ENCODE measurements at regions not wholly inside any gene's neighbourhood (a gene's known extent, or its start where the extent isn't known, plus 50 kb on each side); places are given as distances from the start of the nearest gene placed in this dataset.
A peak's percentile ranks its signal among the peaks of the same experiment; 100 is the strongest.

DNA sequence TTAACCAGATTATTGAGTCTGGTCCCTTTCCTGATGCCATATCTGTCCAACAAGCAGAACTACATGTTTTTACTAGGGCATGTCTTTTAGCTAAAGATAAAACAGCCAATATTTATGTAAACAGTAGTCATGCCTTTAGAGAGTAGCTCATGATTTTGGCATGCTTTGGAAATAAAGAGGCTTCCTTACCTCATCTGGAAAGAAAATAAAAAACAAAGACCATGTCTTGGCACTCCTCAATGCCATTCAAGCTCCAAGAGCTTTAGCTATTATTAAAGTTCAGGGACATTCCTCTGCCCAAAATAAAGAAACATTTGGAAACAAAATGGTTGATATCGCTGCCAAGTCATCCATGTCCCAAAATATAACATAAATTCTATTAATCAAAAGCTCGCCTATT lies 202.4 kb downstream of the URB2 start:
- DNase-seq, result no peak

DNA sequence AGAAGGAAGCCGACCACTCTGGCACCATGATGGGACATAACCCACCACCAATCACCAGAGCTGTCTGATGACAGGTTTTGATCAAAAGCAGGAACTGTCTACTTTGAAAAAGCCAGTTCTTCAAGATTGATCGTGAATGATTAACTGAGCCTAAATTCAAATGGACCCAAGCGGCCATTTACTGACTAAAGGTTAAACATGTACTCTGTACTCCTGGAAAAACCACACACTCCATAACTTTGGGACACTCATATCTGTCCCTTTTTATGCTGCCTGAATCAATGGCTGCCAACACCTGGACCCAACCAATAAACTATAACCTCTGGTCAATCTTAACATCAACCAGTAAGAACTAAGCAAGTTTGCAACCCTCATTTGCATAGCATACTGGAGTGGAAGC lies 206.6 kb downstream of the URB2 start:
- DNase-seq, result no peak

DNA sequence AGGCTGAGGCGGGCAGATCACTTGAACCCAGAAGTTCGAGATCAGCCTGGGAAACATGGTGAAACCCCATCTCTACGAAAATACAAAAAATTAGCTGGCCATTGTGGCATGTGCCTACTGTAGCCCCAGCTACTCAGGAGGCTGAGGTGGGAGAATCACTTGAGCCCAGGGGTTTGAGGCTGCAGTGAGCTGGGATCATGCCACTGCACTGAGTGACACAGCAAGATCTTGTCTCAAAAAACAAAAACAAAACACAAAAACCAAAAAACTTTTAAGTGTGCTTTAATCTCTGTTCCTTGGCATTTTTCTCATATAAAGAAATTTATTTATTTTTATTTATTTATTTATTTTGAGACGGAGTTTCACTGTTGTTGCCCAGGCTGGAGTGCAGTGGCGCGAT lies 208.2 kb downstream of the URB2 start:
- DNase-seq, result no peak

DNA sequence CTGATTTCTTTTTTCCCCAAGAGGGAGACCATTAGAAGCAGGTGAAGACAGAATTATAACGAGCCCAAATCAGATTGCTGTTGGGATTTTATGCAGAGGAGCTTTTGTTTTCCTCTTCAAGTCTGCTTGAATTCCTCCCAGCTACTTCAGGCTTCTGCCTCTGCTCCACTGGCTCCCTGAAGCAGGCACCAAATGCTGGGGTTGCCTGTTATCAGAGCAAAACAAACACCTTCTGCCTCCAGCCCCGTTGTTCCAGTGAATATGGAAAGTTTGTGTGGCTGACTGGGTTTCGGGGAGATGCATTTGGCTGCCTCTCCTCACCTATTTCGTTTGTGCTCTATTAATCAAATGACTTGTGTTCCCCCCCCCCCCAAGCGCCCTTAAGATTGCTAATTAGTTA lies 209.2 kb downstream of the URB2 start:
- DNase-seq, result no peak

DNA sequence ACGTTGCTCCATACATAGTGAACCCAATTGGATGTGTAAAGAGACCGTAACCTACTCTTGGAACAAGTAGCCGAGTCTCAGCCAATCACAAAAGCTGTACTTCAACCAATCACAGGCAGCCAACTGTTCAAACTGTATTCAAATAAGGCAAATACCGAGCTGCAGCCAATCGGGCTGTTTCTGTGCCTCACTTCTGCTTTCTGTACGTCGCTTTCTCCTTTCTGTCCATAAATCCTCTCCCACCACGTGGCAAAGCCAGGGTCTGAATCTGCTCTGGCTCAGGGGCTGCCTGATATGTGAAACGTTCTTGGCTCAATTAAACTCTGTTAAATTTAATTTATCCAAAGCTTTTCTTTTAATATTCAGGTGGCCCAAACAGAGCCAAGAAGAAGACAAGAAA lies 210.3 kb downstream of the URB2 start:
- no peak for DNase-seq

DNA sequence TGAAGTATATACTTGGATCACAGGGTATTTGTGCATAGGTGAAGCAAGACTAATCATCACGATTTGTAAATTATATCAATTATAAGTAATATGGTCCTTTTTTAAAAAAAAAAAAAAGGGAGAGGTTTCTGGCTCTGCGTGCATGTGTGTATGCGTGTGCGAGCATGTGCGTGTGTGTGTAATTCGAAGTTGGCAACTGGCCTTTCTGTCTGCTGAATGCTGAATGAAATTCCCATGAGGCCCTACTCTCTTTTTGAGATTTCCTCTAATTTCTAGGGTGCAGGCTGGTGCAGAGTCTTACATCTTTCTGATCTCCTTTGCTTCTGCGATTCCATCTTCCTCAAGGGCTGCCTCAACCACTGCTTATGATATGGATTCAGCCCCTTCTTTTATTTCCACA lies 212.2 kb downstream of the URB2 start:
- DNase-seq, result no peak

DNA sequence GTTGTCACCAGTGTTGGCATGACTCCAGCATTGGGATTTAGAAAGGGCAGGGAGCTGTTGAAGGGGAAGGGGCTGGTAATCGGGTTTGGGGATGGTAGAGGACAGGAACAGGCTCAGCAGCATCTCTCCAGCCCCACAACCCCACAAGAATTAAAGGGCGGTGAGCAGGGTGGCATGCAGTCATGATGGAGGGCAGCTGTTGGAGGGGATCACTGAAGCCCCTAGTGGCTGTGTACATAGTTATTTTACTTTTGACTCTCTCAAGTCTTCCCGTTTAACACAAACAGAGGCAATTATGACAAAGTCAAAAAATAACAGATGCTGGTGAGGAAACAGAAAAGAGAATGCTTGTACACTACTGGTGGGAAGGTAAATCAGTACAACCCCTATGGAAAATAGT lies 213.8 kb downstream of the URB2 start:
- no peak for DNase-seq

DNA sequence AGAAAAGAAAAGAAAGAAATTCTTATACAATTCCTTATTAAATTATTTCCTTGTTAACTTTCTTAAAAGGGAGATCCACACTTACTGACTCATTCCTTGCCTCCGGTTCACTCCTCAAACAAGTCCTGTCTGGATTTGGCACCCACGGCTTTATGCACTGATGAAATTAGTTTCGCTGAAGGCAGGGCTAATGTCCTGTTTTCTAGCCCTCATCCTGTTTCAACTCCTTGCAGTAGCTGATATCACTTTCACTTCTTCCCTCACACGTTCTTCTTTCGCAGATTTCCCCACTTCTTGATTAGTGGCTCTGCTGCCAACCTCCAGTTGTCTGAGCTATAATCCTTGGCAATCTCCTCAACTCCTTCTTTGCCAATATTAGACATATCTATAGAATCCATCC lies 215.2 kb downstream of the URB2 start:
- no peak for DNase-seq

DNA sequence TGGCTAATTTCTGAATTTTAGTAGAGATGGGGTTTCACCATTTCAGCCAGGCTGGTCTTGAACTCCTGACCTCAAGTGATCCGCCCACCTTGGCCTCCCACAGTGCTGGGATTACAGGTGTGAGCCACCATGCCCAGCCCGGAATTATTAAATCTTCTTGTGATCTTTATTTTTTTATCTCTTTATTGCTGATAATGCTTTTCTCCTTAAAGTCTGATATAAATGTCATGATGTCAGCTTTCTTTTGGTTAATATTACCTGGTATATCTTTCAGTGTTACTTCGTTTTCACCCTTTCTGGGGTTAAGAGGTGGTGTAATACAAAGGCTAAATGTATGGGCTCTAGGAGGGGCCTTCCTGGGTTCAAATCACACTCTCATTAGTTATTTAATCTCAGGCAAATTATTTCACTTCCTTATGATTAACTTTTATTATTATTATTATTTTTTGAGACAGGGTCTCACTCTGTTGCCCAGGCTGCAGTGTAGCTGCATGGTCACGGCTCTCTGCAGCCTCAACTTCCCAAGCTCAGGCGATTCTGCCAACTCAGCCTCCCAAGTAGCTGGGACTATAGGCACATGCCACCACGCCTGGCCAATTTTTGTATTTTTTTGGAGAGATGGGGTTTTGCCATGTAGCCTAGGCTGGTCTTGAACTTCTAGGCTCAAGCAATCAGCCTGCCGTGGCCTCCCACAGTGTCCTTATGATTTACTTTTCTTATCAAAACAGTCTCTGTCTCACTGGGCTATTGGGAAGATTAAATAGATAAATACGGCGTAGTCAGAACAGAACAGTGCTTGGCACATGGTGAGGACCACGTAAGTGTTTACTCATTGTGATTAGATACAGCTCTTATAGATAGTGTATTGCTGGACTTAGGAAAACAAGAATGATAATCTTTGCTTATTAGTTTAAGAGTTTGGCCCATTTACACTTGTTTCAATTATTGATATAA lies 216.5 kb downstream of the URB2 start:
- no peak for DNase-seq

DNA sequence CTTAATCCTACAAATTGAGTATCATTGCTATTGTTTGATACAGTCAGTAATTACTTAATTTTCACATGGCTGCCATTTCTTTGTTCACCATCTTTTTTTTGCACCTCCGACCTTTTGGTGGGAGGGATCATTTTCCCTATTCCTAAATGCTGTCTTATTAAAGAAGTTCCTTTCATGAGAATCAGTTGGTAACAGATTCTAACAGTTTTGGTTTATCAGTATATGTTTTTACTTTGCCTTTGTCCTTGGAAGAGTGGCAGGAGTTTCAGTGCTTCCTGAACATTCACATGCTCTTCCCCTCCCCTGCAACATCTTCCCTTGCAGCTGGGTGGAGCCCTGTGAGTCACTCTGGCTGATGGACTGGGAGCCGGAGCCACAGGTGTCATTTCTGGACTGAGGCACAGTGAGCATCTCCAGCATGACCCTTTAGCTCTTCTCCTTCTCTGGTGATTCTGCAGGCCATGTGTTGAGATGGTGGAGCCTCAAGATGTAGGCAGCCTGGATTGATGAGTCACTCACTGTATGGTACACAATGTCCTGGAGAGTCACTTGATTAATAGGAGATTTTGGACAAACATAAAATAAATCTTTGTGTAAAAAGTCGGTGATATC lies 217.7 kb downstream of the URB2 start:
- no peak for DNase-seq

DNA sequence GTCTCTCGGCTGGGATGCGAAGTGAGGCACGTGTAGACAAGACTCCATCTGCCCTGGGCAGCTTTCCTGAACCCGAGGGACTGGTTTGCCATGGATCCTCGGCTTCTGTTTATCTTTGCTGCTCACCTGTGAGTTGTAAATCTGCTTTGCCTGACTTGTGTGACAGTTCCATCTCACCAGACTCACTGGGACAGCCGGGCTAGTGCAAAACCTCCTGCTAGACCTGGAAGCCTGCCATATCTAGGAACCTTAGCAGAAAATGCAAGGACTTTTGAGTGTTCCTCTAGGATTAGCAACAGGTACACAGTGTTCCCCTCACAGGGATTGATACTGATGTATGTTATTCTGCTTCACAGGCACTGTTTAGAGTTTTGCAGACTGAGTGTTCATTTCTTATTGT lies 218.6 kb downstream of the URB2 start:
- DNase-seq, result no peak

DNA sequence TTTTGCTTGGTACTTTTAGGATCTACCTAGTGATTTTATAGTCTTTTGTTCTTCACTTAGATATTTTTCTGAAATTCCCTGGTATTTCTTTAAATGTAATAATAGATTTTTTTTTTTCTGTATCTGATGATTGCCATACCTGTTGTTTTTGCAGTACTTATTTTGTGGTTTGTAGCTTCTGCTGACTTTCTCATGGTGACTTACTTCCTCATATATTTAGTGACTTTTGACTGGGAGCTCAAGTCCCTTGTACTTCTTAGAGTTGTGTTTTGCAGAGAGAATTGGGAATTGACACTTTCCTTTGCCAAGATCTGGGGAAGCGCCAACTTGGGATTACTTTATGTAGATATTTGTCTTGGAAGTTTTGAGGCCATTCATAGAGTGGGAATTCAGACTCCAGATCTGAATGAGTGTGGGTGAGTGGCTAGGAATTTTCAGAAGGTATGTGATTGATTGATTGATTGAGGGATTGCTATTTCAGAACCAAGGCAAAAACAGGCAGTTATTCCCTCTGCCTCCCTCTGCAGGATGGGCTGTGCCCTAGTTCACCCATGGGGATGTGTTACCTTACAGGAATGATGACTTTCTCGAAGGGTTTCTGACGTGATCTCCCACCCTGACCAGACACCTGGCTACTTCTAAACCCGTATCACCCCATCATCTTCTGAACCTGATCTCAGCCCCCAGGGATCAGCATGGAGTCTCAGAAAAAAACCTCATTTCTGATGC lies 219.5 kb downstream of the URB2 start:
- no peak for DNase-seq

DNA sequence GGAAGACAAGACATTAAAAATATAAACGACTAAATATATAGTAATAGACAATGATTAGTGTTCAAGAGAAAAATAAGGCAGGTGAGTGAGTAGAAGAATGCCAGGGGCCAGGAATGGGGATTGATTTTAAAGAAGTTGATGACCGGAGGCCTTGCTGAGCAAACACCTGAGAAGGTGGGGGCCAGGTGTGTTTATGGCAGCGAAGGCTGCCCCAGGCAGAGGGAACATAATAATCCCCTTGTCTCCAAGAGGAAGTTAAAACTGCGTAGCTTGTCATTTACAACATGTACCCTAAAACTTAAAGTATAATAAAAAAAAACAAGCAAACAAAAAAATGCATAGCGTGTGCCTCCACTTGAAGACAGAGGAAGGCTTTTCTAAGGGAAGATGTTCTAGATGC lies 220.3 kb downstream of the URB2 start:
- no peak for DNase-seq

DNA sequence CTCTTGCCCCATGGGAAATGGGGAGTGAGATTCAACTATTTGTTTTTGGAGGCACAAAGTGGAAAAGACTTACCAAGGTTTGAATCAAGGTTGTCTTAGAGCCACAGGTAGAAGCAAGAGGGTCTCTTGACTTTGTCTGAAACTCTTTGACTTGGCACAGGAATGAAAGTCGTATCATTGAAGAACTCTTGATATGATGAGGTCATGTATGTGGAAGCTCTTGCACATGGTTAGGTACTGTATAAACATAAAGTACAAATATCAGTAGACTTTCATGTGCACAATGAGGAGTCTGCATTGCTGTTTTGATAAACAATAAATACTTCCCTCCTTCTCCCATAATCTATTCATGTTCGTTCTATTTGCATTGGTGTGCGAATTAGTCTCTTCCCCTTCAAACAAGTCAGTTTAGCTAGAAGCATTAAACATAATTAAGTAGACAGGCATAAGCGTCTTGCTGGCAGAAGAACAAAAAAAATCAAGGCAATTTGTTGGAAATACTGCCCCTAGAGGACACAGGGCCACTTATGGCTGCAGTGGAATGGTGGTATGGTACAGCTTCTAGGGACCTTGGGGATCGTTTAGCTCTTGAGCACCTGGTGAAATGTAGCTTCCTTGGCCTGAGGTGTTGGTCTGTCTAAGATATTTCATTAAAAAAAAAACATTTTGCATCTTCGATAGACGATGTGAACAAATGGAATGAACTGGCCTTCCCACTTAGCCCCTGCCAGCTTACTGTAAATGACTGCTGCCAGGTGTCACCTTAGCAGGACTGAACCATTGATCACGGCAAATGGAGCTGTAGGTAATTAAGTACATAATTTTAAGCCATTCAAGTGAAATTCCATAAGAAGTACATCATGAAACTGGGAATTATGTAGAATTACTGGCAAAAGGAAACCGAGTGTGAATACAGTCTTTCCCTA lies 218.0 kb upstream of the GALNT2 start:
- DNase-seq, result peak; percentile 54

DNA sequence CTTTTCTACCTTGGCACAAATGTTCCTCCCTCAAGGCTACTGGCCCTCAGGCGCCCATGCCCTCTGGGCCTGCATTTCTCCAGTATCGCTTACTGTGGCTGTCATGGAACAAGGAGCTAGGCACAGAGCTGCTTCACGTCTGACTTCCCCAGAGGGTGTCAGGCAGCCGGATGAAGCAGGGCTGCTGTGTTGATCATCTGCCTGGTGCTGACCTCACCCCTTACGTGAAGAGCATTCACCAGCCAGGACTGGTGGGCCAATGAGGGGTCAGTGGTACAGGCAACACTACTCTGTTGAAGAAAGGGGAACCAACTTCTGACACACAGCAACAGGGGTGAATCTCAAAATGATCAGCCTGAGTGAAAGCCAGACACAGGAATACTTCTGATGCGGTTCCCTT lies 215.5 kb upstream of the GALNT2 start:
- DNase-seq, result no peak

DNA sequence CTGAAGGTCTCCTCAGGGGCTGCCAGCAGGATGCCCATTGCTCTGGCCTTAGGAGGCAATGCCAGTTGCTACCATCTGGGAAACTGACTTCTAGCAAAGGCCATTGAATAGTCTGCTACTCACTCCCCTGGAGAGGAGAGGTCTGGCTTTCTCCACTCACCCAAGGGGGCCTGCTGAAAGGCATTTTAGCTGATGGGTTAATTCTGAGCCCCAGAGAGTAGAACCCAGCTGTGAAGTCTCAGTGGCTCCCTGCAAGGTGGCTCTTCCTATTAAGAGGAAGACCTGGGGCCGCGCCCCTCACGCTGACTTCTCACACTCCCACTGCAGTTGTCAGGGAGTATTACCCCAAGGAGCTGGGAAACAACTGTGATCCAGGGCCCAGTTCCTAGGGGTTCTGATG lies 213.3 kb upstream of the GALNT2 start:
- no peak for DNase-seq

DNA sequence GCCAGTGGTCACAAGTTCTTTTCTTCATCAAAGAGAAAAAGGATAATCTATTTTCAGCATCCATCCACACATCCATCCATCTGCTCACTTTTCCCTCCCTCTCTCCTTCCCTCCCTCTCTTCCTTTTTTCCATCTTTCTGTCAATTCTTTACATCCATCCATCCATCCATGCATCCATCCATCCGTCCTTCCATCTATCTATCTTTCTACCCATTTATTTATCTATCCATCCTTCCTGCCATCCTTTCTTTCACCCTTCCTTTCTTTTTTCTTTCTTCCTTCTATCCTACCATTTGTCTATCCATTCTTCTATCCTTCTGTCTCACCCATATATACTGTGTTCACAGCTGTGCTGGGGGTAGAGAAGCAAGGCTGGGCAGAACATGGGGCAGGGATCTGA lies 212.4 kb upstream of the GALNT2 start:
- DNase-seq, result no peak

DNA sequence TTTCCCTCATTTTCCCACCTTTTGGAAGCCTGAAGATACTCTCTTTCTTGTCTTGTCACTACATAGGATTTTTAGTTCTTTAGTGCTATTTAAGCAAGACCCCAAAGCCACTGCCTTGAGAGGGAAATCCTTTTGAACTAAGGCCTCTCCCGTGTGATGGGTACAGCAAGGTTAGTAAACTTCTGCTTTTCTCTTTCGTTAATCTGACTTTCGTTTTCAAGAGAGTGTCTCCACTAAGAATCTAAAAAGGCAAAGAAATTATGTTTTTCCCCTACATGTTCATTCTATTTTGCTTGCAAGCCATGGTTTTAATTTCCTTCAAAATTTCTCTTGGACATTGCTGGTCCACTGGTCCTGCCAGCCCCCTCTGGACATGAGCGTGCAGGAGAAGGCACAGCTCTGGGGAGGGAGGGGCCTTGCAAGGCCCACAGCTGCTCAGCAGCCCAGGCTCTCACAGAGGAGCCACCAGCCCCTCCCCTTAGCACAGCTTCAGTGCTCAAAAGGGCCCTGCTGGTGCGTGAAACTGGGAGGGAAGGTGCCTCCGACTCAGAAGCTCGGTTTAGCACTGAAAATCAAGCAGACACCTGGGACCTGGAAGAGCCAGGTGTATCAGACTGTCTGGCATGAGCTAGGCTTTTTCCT lies 210.9 kb upstream of the GALNT2 start:
- DNase-seq, result no peak

DNA sequence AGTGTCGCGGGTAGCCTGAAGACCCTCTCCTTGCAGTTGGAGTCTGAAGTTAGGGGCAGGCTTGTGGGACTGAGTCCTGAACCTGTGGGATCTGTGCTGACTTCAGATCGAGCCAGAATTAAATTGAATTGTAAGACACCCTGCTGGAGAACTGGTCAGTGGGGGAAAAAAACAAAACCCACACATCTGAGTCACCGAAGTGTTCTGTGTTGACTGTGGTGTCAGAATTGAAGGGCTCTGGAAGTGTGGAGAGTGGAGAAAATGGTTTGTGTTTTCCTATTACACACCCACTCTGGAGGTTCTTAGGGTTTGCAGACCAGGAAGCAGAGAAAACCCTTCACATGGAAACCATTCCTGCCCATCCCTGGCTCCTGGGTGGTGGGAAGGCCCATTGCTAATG lies 209.5 kb upstream of the GALNT2 start:
- no peak for DNase-seq

DNA sequence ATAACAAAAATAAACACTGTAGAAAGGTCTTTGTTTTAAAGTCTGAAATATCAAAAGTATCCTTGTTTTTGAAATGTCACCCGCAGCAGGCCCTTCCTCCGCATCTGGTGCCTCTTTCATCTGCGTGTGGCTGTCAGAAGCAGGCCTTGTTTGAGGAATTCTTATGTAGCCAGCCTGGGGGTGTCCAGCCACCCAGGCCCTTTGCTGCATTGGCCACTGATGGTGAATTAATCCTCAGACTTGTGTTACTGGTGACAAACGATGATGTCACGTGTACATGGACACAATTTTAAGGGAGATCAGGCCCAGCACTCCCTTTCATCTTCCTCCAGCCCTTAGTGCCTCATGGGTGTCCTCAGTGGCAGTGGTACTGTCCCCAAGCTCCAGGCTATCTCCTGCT lies 208.0 kb upstream of the GALNT2 start:
- no peak for DNase-seq

DNA sequence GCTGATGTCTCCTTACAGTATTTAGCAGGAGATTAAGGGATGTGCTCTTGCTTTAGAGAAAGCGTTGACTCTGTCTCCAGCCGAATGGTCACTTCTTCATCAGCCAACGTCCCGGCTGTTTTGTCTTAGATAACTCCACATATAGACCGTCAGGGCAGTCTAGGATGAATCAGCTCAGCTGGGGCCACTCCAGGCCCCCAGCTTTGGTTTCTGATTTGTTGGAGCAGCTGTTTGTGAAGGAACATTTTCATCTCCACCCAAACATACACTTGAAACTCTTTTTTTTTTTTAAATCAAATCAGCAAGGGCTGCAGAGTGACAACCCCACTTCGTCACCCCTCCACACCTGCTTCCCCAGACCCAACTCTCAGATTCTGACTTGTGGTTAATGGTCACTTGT lies 206.1 kb upstream of the GALNT2 start:
- no peak for DNase-seq

Measured in dermis blood vessel endothelial cell (primary cell).